BE2C (cell line): ENCODE measurements at regions not wholly inside any gene's neighbourhood (a gene's known extent, or its start where the extent isn't known, plus 50 kb on each side); places are given as distances from the start of the nearest gene placed in this dataset.

ENCODE experiments used
- DNase-seq: peaks from one replicate; pipeline ENCODE4 v3.0.0-alpha.2; 2020
- H3K27me3 ChIP-seq: fragments of 250-450 bp; sonication (Bioruptor Pico); 2 replicates; pipeline ENCODE4 v1.5.1; 2020; ENCODE audit warnings: mild to moderate bottlenecking
- H3K36me3 ChIP-seq: fragments of 250-450 bp; sonication (Bioruptor Pico); 2 replicates; pipeline ENCODE4 v1.5.1; 2020; ENCODE audit warnings: mild to moderate bottlenecking
- H3K4me1 ChIP-seq: fragments of 250-450 bp; sonication (Bioruptor Pico); 2 replicates; pipeline ENCODE4 v1.5.1; 2020
- H3K4me3 ChIP-seq: 2 replicates; pipeline ENCODE4 v1.5.1; 2011; ENCODE audit warnings: low read depth, low read length
- H3K9me3 ChIP-seq: fragments of 250-450 bp; sonication (Bioruptor Pico); 2 replicates; pipeline ENCODE4 v1.5.1; 2020
- CTCF ChIP-seq: IDR thresholded peaks from 2 replicates; pipeline ENCODE4 v1.5.1; 2012; ENCODE audit warnings: mild to moderate bottlenecking, low read depth, low read length

GRCh38 chr11:91660036-91660435 is 564.6 kb upstream of the FAT3 start:
- Histone ChIP-seq H3K4me1 (no peaks in the 10 kb centered on the region), H3K27me3 (no peaks in the 10 kb centered on the region), H3K4me3 (no peak overlapping the region), H3K9me3 (no peaks in the 10 kb centered on the region), H3K36me3 (no peaks in the 10 kb centered on the region)
- DNase-seq = no peak
- TF ChIP-seq CTCF = no peak

GRCh38 chr11:91654686-91655085 is 569.9 kb upstream of the FAT3 start:
- DNase-seq = no peak
- H3K27me3 ChIP-seq = no peaks in the 10 kb centered on the region
- H3K4me3 ChIP-seq = no peak overlapping the region
- H3K4me1 ChIP-seq = peaks cover 7% of the 10 kb centered on the region; the same call in 1 of the 2 replicates
- H3K36me3 ChIP-seq = no peaks in the 10 kb centered on the region
- H3K9me3 ChIP-seq = no peaks in the 10 kb centered on the region
- no peak for TF ChIP-seq CTCF

GRCh38 chr11:91653079-91653754 is 571.4 kb upstream of the FAT3 start:
- peak; percentile 18 for DNase-seq
- no peaks in the 10 kb centered on the region for H3K9me3 ChIP-seq
- no peaks in the 10 kb centered on the region for H3K27me3 ChIP-seq
- no peaks in the 10 kb centered on the region for H3K36me3 ChIP-seq
- TF ChIP-seq CTCF = no peak
- no peak overlapping the region for H3K4me3 ChIP-seq
- peaks cover 7% of the 10 kb centered on the region; the same call in 1 of the 2 replicates for H3K4me1 ChIP-seq

GRCh38 chr11:91650802-91651201 is 573.8 kb upstream of the FAT3 start:
- H3K9me3 ChIP-seq = no peaks in the 10 kb centered on the region
- H3K27me3 ChIP-seq = no peaks in the 10 kb centered on the region
- no peak overlapping the region for H3K4me3 ChIP-seq
- peaks cover 7% of the 10 kb centered on the region; the same call in 1 of the 2 replicates for H3K4me1 ChIP-seq
- no peaks in the 10 kb centered on the region for H3K36me3 ChIP-seq
- no peak for TF ChIP-seq CTCF
- DNase-seq = no peak

- Histone ChIP-seq H3K4me1 (no peaks in the 10 kb centered on the region), H3K27me3 (no peaks in the 10 kb centered on the region), H3K36me3 (no peaks in the 10 kb centered on the region), H3K4me3 (no peak overlapping the region), H3K9me3 (no peaks in the 10 kb centered on the region)
- no peak for DNase-seq
- TF ChIP-seq CTCF = no peak
Observed at GRCh38 chr11:91641153-91641552, 583.5 kb upstream of the FAT3 start.

- no peak for DNase-seq
- TF ChIP-seq CTCF = no peak
- Histone ChIP-seq H3K4me3 (no peak overlapping the region), H3K9me3 (no peaks in the 10 kb centered on the region), H3K27me3 (no peaks in the 10 kb centered on the region), H3K36me3 (no peaks in the 10 kb centered on the region), H3K4me1 (no peaks in the 10 kb centered on the region)
Observed at GRCh38 chr11:91639359-91639758, 585.3 kb upstream of the FAT3 start.
